K562 (cell line): ENCODE measurements at regions not wholly inside any gene's neighbourhood (a gene's known extent, or its start where the extent isn't known, plus 50 kb on each side); places are given as distances from the start of the nearest gene placed in this dataset.

Experiments
- ATAC-seq: fragments of 200-7000 bp; cut with Tn5 transposase; 3 replicates; pipeline ENCODE4 v1.9.1; 2020; ENCODE audit warnings: moderate library complexity
- BruUV-seq: library from RNA; stranded (reverse); fragments of 400-500 nt; replicated peaks from 2 replicates; lab custom pipeline; 2021; lab: Mats Ljungman, UMichigan
- CTCF ChIA-PET: fragments of 300-600 bp; formaldehyde crosslinking; extraction: SDS; loops from one replicate; lab custom pipeline; 2021; ENCODE audit warnings: low intra/inter-chr PET ratio; lab: Yijun Ruan, JAX
- POLR2A ChIA-PET: fragments of 300-600, 350-650 bp; sonication (Branson Sonifier 250); formaldehyde crosslinking; extraction: SDS; loops from one replicate; lab custom pipeline; 2021; ENCODE audit warnings: antibody characterized with exemption, inconsistent platforms; lab: Yijun Ruan, JAX
- DNase-seq, 4 experiments: peaks; one replicate each; pipeline versions ENCODE4 v3.0.0 to v3.0.0-alpha.2; 2011 to 2018; ENCODE audit warnings: low spot score in 3 of 4, mixed read lengths in 3 of 4; ENCODE audit errors: extremely low read depth in 1 of 4
- FAIRE-seq: peaks from 2 replicates; lab custom pipeline; 2011; peaks lifted over from hg19 to GRCh38; lab: Jason Lieb, UNC
- H2AFZ ChIP-seq: 2 replicates; pipeline ENCODE4 v1.6.0; 2011; ENCODE audit warnings: low read depth, low read length, control low read depth, inconsistent platforms
- H3K27ac ChIP-seq: fragments of 200-600 bp; 3 replicates; pipeline ENCODE4 v1.8.0; 2011; ENCODE audit warnings: low read depth, mild to moderate bottlenecking, control low read depth, inconsistent platforms, low read length, moderate library complexity, mixed read lengths; ENCODE audit errors: extremely low read depth
- H3K27me3 ChIP-seq, 2 experiments: fragments of 300-600 bp in 1 of 2; 2 replicates in 1 of 2; 3 replicates in 1 of 2; pipeline versions ENCODE4 v1.6.0 to v1.8.0; 2011; ENCODE audit warnings: inconsistent platforms in 2 of 2, low read length in 2 of 2, mild to moderate bottlenecking in 1 of 2, mixed read lengths in 1 of 2, moderate library complexity in 1 of 2; ENCODE audit not compliant: control insufficient read depth in 2 of 2, insufficient read depth in 2 of 2
- H3K36me3 ChIP-seq: fragments of 300-600 bp; 3 replicates; pipeline ENCODE4 v1.8.0; 2011; ENCODE audit warnings: mild to moderate bottlenecking, low read length, inconsistent platforms; ENCODE audit not compliant: control insufficient read depth, insufficient read depth
- H3K4me1 ChIP-seq, 2 experiments: fragments of 200-600 bp in 1 of 2; replicated peaks in 1 of 2; 2 replicates in 1 of 2; 3 replicates in 1 of 2; pipeline versions ENCODE4 v1.5.1 to v1.8.0; 2011; ENCODE audit warnings: inconsistent platforms in 2 of 2, low read length in 2 of 2, mild to moderate bottlenecking in 1 of 2, mixed read lengths in 1 of 2, moderate library complexity in 1 of 2; ENCODE audit not compliant: control insufficient read depth in 2 of 2, insufficient read depth in 2 of 2
- H3K4me2 ChIP-seq: 2 replicates; pipeline ENCODE4 v1.6.1; 2011; ENCODE audit warnings: low read length, control low read depth, inconsistent platforms, mixed read lengths; ENCODE audit not compliant: insufficient read depth
- H3K4me3 ChIP-seq: fragments of 200-600 bp; sonication (generic), shearing (Covaris generic); 2 replicates; pipeline ENCODE4 v1.5.1; 2016; ENCODE audit warnings: control low read depth, inconsistent platforms
- H3K79me2 ChIP-seq: fragments of 200-600 bp; 3 replicates; pipeline ENCODE4 v1.8.0; 2011; ENCODE audit warnings: low read length, inconsistent platforms; ENCODE audit not compliant: control insufficient read depth, insufficient read depth
- H3K9ac ChIP-seq, 2 experiments: 2 replicates each; pipeline versions ENCODE4 v1.6.0 to v1.6.1; 2011; ENCODE audit warnings: low read depth in 2 of 2, low read length in 2 of 2, control low read depth in 1 of 2, inconsistent platforms in 1 of 2, mild to moderate bottlenecking in 1 of 2, mixed read lengths in 1 of 2; ENCODE audit not compliant: insufficient read depth in 1 of 2
- H3K9me1 ChIP-seq: one replicate; pipeline ENCODE4 v1.6.0; 2011; ENCODE audit warnings: inconsistent platforms, mild to moderate bottlenecking, low read length, moderate library complexity; ENCODE audit not compliant: control insufficient read depth, insufficient read depth
- H3K9me3 ChIP-seq: replicated peaks from 2 replicates; pipeline ENCODE4 v1.5.1; 2011; ENCODE audit warnings: low read depth, low read length, inconsistent platforms; ENCODE audit not compliant: control insufficient read depth, insufficient read depth
- H4K20me1 ChIP-seq: replicated peaks from 2 replicates; pipeline ENCODE4 v1.6.1; 2011; ENCODE audit warnings: low read length, inconsistent platforms, mixed read lengths; ENCODE audit not compliant: control insufficient read depth, insufficient read depth
- ARID2 ChIP-seq: fragments of 450-650 bp; IDR thresholded peaks from 2 replicates; pipeline ENCODE4 v1.6.1; 2017; ENCODE audit warnings: antibody characterized with exemption, mild to moderate bottlenecking
- DPF2 ChIP-seq: fragments of 450-650 bp; IDR thresholded peaks from 2 replicates; pipeline ENCODE4 v1.6.1; 2016
- GABPA ChIP-seq: fragments of 200-800 bp; sonication (Bioruptor generic); conservative IDR thresholded peaks from 2 replicates; pipeline ENCODE4 v1.6.1; 2016; ENCODE audit warnings: low read depth, missing genetic modification characterization, missing compliant biosample characterization
- NCOA4 ChIP-seq: fragments of 450-650 bp; IDR thresholded peaks from 2 replicates; pipeline ENCODE4 v1.6.1; 2018; ENCODE audit warnings: mild to moderate bottlenecking; ENCODE audit not compliant: partially characterized antibody
- PTTG1 ChIP-seq: fragments of 450-650 bp; IDR thresholded peaks from 2 replicates; pipeline ENCODE4 v1.6.1; 2016; ENCODE audit warnings: low read depth, mild to moderate bottlenecking, missing genetic modification characterization, missing compliant biosample characterization
- RBM25 ChIP-seq: fragments of 200-400 bp; formaldehyde crosslinking; IDR thresholded peaks from 2 replicates; pipeline ENCODE4 v1.6.1; 2018; ENCODE audit warnings: low read length, low read depth, moderate library complexity; ENCODE audit not compliant: severe bottlenecking
- STAG1 ChIP-seq: sonication (generic); formaldehyde crosslinking; IDR thresholded peaks from 2 replicates; pipeline ENCODE4 v1.5.0; 2020; ENCODE audit warnings: missing genetic modification reagents, borderline replicate concordance
- ZNF146 ChIP-seq: IDR thresholded peaks from one replicate; pipeline ENCODE4 v1.6.1; 2018; ENCODE audit warnings: missing compliant biosample characterization; ENCODE audit not compliant: unreplicated experiment
- WGBS: fragments of 100-300 bp; shearing (Covaris generic); methylation state at CpG from one replicate; pipeline ENCODE4 v1.1.6; 2016; ENCODE audit warnings: low coverage, mixed read lengths; ENCODE audit not compliant: insufficient coverage; ENCODE audit errors: missing lambda C conversion rate; 5-methylcytosine and 5-hydroxymethylcytosine counted together
- in situ Hi-C: fragments of 300-500 bp; cut with MboI; formaldehyde crosslinking; loops from 4 replicates; pipeline ENCODE4 v1.15.0; 2018; ENCODE audit warnings: inconsistent platforms, mixed read lengths
- intact Hi-C: fragments of 100-400 bp; cut with micrococcal nuclease; formaldehyde crosslinking; loops from 2 replicates; pipeline ENCODE4 v1.14.2; 2022

DNA sequence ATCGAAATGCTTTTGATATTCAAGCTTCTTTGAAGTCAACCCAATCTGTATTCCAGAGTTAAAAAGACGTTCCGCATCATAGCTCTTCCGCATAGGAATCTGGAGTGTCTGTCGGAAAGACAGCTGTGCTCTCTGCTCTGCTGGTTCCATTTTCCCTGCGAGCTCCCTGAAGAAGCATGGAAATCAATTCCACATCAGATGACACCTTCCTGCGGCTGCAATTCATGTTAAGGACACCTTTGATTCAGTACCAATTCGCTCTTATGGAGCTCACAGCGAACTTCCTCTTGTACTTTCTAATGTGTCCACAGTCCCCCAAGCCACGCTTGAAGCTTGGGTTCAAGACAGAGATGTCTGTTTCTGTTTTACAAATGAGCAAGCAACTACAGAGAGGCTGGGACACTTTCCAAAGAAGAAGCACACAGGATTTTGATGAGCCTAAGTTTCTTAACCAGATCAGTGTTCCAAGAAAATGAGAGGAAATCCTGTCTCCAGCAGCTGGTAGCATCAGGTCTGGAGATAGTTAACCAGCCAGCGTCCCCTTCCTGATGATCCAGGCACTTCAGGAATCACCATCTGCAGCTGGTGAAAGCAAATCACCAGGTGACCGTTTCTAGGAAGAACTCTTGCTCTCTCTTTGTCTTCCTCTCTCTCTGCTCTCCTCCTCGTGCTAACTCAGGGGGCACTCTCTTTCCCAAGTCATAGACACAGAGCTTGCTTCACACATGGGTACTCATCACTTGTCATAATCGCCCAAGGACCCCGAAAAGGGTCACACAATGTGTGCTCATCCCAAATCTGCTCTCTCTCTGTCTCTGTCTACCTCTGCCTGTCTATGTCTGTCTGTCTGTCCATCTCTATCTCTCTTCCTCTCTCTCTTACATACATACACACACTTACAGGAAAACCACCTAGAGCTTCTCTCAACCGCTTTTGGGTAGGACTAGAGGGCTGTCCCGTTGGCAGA is 281.8 kb downstream of the FAM43A start:
- 5% methylated on average over 17 of the region's 17 CpGs for WGBS
- H4K20me1 ChIP-seq, result no peaks in the 10 kb centered on the region
- no peak for TF ChIP-seq GABPA (tag)
- no peak for TF ChIP-seq PTTG1 (tag)
- TF ChIP-seq NCOA4, result no peak
- no peak overlapping the region for H3K27ac ChIP-seq
- H3K9me1 ChIP-seq, result no peaks in the 10 kb centered on the region
- H3K4me2 ChIP-seq, result no peak overlapping the region
- in situ Hi-C loops (no loop called here), intact Hi-C loops (no loop called here)
- FAIRE-seq (no peak), ATAC-seq (no peak), DNase-seq (no peak)
- H2AFZ ChIP-seq, result no peak overlapping the region
- no peak overlapping the region for H3K9ac ChIP-seq
- no peaks in the 10 kb centered on the region for H3K79me2 ChIP-seq
- H3K36me3 ChIP-seq, result no peaks in the 10 kb centered on the region
- ChIA-PET CTCF (no interaction called here), POLR2A (no interaction called here)
- peaks cover 33 to 45% of the 10 kb centered on the region in 2 experiments for H3K27me3 ChIP-seq
- no peak overlapping the region for H3K4me3 ChIP-seq
- BruUV-seq, result no TSS peak
- H3K9me3 ChIP-seq, result no peaks in the 10 kb centered on the region
- H3K4me1 ChIP-seq, result no peaks in the 10 kb centered on the region

GRCh38 chr3:194970066-194970465 is 284.4 kb downstream of the FAM43A start:
- H3K9me1 ChIP-seq, result no peaks in the 10 kb centered on the region
- no peak overlapping the region for H3K9ac ChIP-seq
- intact Hi-C loops, result no loop called here
- H3K4me2 ChIP-seq, result no peak overlapping the region
- ATAC-seq, result no peak
- 1% methylated on average over 4 of the region's 4 CpGs for WGBS
- DNase-seq, result no peak
- H3K36me3 ChIP-seq, result no peaks in the 10 kb centered on the region
- FAIRE-seq, result no peak
- no peaks in the 10 kb centered on the region for H3K79me2 ChIP-seq
- CTCF ChIA-PET, result no interaction called here
- H3K4me3 ChIP-seq, result no peak overlapping the region
- BruUV-seq, result no TSS peak
- no peaks in the 10 kb centered on the region for H4K20me1 ChIP-seq
- peaks cover 48 to 61% of the 10 kb centered on the region in 2 experiments for H3K27me3 ChIP-seq
- H2AFZ ChIP-seq, result no peak overlapping the region
- POLR2A ChIA-PET, result no interaction called here
- no peaks in the 10 kb centered on the region for H3K4me1 ChIP-seq
- TF ChIP-seq ZNF146 (peak; percentile 56), STAG1 (CRISPR knock-in tag) (no peak), DPF2 (no peak), ARID2 (no peak), RBM25 (peak; percentile 10)
- in situ Hi-C loops, result no loop called here
- H3K9me3 ChIP-seq, result no peaks in the 10 kb centered on the region
- H3K27ac ChIP-seq, result no peak overlapping the region
